GM12891 (cell line): ENCODE measurements at regions not wholly inside any gene's neighbourhood (a gene's known extent, or its start where the extent isn't known, plus 50 kb on each side); places are given as distances from the start of the nearest gene placed in this dataset.

Experiments
- POLR2A ChIP-seq: IDR thresholded peaks from 2 replicates; pipeline ENCODE4 v1.6.1; 2011; ENCODE audit warnings: low read depth, low read length, control low read depth
- POLR2AphosphoS5 ChIP-seq: IDR thresholded peaks from 2 replicates; pipeline ENCODE4 v1.6.1; 2011; ENCODE audit warnings: low read depth, low read length, control low read depth
- SPI1 ChIP-seq: IDR thresholded peaks from 2 replicates; pipeline ENCODE4 v1.6.1; 2011; ENCODE audit warnings: low read depth, low read length, control low read depth
- TAF1 ChIP-seq: IDR thresholded peaks from 2 replicates; pipeline ENCODE4 v1.6.1; 2011; ENCODE audit warnings: low read depth, low read length, control low read depth

- no peak for TF ChIP-seq POLR2A
- TF ChIP-seq POLR2AphosphoS5 = no peak
- no peak for TF ChIP-seq TAF1
- TF ChIP-seq SPI1 = no peak
These were observed 803.8 kb upstream of the TSPY4 start for GRCh38 chrY:8533468-8533867.
